Right lobe of liver (tissue), 4 donors: ENCODE measurements at regions not wholly inside any gene's neighbourhood (a gene's known extent, or its start where the extent isn't known, plus 50 kb on each side); places are given as distances from the start of the nearest gene placed in this dataset.

ENCODE experiments used
- POLR2A ChIP-seq: fragments of 450-650 bp; IDR thresholded peaks from one replicate; pipeline ENCODE4 v1.6.1; 2017; ENCODE audit warnings: antibody characterized with exemption, mild to moderate bottlenecking
- TF ChIP-seq, protein P1 (sequence below), 4 donors: fragments of 200-600 bp in 3 of 4; fragments of 450-650 bp in 1 of 4; IDR thresholded peaks; one replicate each; pipeline versions ENCODE4 v1.5.1 to v1.8.0; 2016 to 2022; ENCODE audit warnings: antibody characterized with exemption in 4 of 4, mild to moderate bottlenecking in 2 of 4
- donor health status: DM: no; HTN: no; CAD: no.
- donor health status: DM: no; HTN: no; CAD: no.
- donor health status: DM: no; HTN: yes; CAD: no.

- no peak for TF ChIP-seq POLR2A
- TF ChIP-seq, protein P1, sequence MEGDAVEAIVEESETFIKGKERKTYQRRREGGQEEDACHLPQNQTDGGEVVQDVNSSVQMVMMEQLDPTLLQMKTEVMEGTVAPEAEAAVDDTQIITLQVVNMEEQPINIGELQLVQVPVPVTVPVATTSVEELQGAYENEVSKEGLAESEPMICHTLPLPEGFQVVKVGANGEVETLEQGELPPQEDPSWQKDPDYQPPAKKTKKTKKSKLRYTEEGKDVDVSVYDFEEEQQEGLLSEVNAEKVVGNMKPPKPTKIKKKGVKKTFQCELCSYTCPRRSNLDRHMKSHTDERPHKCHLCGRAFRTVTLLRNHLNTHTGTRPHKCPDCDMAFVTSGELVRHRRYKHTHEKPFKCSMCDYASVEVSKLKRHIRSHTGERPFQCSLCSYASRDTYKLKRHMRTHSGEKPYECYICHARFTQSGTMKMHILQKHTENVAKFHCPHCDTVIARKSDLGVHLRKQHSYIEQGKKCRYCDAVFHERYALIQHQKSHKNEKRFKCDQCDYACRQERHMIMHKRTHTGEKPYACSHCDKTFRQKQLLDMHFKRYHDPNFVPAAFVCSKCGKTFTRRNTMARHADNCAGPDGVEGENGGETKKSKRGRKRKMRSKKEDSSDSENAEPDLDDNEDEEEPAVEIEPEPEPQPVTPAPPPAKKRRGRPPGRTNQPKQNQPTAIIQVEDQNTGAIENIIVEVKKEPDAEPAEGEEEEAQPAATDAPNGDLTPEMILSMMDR (IDR thresholded peaks at IDR 0.05) = no peak
Observed at GRCh38 chr6:18533793-18534192, 146.6 kb downstream of the RNF144B start.
